Loucy (cell line): ENCODE measurements at regions not wholly inside any gene's neighbourhood (a gene's known extent, or its start where the extent isn't known, plus 50 kb on each side); places are given as distances from the start of the nearest gene placed in this dataset.
"Not testable (repeated sequence)": the region's sequence is repeated elsewhere in the genome, so short reads cannot be mapped to it uniquely, and the experiment has no call there.

Source experiments
- H2AFZ ChIP-seq: fragments of 200-600 bp; sonication (generic); 2 replicates; pipeline ENCODE4 v1.6.0; 2016; ENCODE audit warnings: antibody characterized with exemption, mild to moderate bottlenecking, low read length, moderate library complexity
- H3F3A ChIP-seq: fragments of 200-600 bp; 2 replicates; pipeline ENCODE4 v1.6.0; 2016; ENCODE audit warnings: antibody characterized with exemption, low read depth, mild to moderate bottlenecking
- H3K27me3 ChIP-seq: fragments of 200-600 bp; sonication (generic); 2 replicates; pipeline ENCODE4 v1.6.1; 2014; ENCODE audit warnings: low read length, mild to moderate bottlenecking; ENCODE audit not compliant: insufficient read depth, poor library complexity, severe bottlenecking
- H3K36me3 ChIP-seq: fragments of 200-600 bp; sonication (generic); 2 replicates; pipeline ENCODE4 v1.6.1; 2016; ENCODE audit warnings: low read length; ENCODE audit not compliant: insufficient read depth
- H3K4me1 ChIP-seq: fragments of 200-600 bp; sonication (generic); 2 replicates; pipeline ENCODE4 v1.5.1; 2014; ENCODE audit warnings: low read length, mild to moderate bottlenecking; ENCODE audit not compliant: insufficient read depth, poor library complexity, severe bottlenecking
- H3K4me2 ChIP-seq: fragments of 200-600 bp; sonication (generic); 2 replicates; pipeline ENCODE4 v1.6.0; 2014; ENCODE audit warnings: antibody characterized with exemption, low read length, low read depth, mild to moderate bottlenecking; ENCODE audit not compliant: poor library complexity, severe bottlenecking
- H3K4me3 ChIP-seq: fragments of 200-600 bp; sonication (generic); 2 replicates; pipeline ENCODE4 v1.5.1; 2014; ENCODE audit warnings: low read length, mild to moderate bottlenecking, mixed read lengths; ENCODE audit not compliant: poor library complexity, severe bottlenecking
- H3K79me2 ChIP-seq: fragments of 200-600 bp; sonication (generic); 2 replicates; pipeline ENCODE4 v1.6.1; 2014; ENCODE audit warnings: low read length; ENCODE audit not compliant: insufficient read depth
- H3K9ac ChIP-seq: fragments of 200-600 bp; sonication (generic); 2 replicates; pipeline ENCODE4 v1.6.0; 2014; ENCODE audit warnings: mild to moderate bottlenecking, low read depth, low read length, moderate library complexity; ENCODE audit not compliant: poor library complexity, severe bottlenecking
- H3K9me2 ChIP-seq: fragments of 200-600 bp; sonication (generic); replicated peaks from 2 replicates; pipeline ENCODE4 v1.6.1; 2016; ENCODE audit warnings: low read depth, low read length, mixed read lengths
- H3K9me3 ChIP-seq: fragments of 200-600 bp; sonication (generic); 2 replicates; pipeline ENCODE4 v1.6.1; 2014; ENCODE audit warnings: mild to moderate bottlenecking, antibody characterized with exemption, low read length, low read depth; ENCODE audit not compliant: insufficient read depth
- H4K20me1 ChIP-seq: fragments of 200-600 bp; sonication (generic); 2 replicates; pipeline ENCODE4 v1.6.0; 2014; ENCODE audit warnings: antibody characterized with exemption, low read length, mild to moderate bottlenecking; ENCODE audit not compliant: insufficient read depth, poor library complexity, severe bottlenecking
- EZH2phosphoT487 ChIP-seq: fragments of 200-600 bp; IDR thresholded peaks from 2 replicates; pipeline ENCODE4 v1.6.1; 2018; ENCODE audit warnings: antibody characterized with exemption, mild to moderate bottlenecking, moderate library complexity, borderline replicate concordance
- TF ChIP-seq, protein P1 (sequence below): fragments of 200-600 bp; sonication (generic); conservative IDR thresholded peaks from 2 replicates; pipeline ENCODE4 v1.5.1; 2014; ENCODE audit warnings: mild to moderate bottlenecking, antibody characterized with exemption, low read length

DNA sequence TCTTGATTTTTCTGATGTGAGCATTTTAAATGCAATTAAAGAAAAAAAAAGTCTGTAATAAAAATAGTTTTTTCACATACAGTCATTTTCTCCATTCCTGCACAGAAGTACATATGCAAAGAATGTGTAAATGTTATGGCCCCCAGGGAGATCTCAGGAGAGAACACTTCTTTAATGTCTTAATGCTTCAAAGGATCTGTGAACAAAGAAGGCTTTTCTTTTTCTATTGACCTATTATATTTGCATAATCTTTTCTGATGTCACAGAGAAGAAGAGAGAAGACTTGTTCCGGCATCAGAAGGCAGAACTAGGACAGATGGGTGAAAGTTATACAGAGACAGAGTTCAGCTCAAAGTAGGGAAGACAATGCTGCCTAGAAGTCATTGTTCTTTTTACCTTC lies 413.5 kb upstream of the STXBP6 start:
- no peaks in the 10 kb centered on the region for H3K79me2 ChIP-seq
- H4K20me1 ChIP-seq = no peaks in the 10 kb centered on the region
- H3K4me1 ChIP-seq = no peaks in the 10 kb centered on the region
- H3K27me3 ChIP-seq = no peaks in the 10 kb centered on the region
- H3K9ac ChIP-seq = no peak overlapping the region
- no peak overlapping the region for H3K4me3 ChIP-seq
- TF ChIP-seq, protein P1, sequence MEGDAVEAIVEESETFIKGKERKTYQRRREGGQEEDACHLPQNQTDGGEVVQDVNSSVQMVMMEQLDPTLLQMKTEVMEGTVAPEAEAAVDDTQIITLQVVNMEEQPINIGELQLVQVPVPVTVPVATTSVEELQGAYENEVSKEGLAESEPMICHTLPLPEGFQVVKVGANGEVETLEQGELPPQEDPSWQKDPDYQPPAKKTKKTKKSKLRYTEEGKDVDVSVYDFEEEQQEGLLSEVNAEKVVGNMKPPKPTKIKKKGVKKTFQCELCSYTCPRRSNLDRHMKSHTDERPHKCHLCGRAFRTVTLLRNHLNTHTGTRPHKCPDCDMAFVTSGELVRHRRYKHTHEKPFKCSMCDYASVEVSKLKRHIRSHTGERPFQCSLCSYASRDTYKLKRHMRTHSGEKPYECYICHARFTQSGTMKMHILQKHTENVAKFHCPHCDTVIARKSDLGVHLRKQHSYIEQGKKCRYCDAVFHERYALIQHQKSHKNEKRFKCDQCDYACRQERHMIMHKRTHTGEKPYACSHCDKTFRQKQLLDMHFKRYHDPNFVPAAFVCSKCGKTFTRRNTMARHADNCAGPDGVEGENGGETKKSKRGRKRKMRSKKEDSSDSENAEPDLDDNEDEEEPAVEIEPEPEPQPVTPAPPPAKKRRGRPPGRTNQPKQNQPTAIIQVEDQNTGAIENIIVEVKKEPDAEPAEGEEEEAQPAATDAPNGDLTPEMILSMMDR = no peak
- no peak for TF ChIP-seq EZH2phosphoT487
- H3K9me2 ChIP-seq = no peaks in the 10 kb centered on the region
- H3K36me3 ChIP-seq = no peaks in the 10 kb centered on the region
- H2AFZ ChIP-seq = no peak overlapping the region
- no peaks in the 10 kb centered on the region for H3K9me3 ChIP-seq
- no peak overlapping the region for H3K4me2 ChIP-seq
- H3F3A ChIP-seq = no peaks in the 10 kb centered on the region

DNA sequence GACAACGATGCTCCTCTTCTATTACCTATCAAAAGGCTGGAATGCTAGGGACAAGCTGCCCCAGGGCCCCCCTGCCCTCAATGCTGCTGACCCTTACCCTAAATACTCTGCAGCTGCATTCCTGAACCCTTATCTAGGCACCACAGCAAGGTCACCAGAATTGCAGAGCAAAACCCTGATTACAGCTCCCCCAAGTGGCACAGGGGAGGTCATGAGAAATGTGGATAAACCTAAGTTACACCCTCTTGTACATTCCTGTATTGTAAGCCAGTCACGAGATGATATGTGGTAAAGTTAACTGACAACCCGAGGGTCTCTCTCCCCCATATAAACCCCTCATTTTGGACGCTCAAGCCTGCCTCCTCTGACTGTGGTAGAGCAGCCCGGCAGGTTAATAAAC lies 411.8 kb upstream of the STXBP6 start:
- Histone ChIP-seq H3K4me2 (no peak overlapping the region), H3K9me2 (no peaks in the 10 kb centered on the region), H3K27me3 (no peaks in the 10 kb centered on the region), H2AFZ (no peak overlapping the region), H4K20me1 (no peaks in the 10 kb centered on the region), H3F3A (no peaks in the 10 kb centered on the region), H3K9me3 (no peaks in the 10 kb centered on the region), H3K4me1 (no peaks in the 10 kb centered on the region), H3K36me3 (no peaks in the 10 kb centered on the region), H3K4me3 (no peak overlapping the region), H3K9ac (no peak overlapping the region), H3K79me2 (no peaks in the 10 kb centered on the region)
- no peak for TF ChIP-seq EZH2phosphoT487
- TF ChIP-seq, protein P1 = peak; percentile 35

DNA sequence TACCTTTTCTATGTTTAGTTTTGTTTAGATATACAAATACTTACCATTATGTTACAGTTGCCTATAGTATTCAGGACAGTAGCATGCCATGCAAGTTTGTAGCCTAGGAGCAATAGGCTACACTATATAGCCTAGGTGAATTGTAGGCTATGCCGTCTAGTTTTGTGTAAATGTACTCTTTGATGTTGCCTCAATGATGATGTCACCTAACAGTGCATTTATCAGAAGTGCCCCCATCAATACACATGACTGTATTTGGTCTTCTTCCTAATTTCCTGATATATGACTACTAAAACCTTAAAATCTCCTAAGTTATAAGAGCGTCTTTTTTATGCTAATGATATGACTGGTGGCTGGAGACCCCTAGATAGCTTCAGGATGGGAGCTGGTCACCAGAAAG lies 394.4 kb upstream of the STXBP6 start:
- H3K4me3 ChIP-seq = no peak overlapping the region
- no peaks in the 10 kb centered on the region for H3K27me3 ChIP-seq
- no peaks in the 10 kb centered on the region for H3K36me3 ChIP-seq
- no peaks in the 10 kb centered on the region for H3K9me2 ChIP-seq
- no peaks in the 10 kb centered on the region for H3F3A ChIP-seq
- no peak overlapping the region for H3K9ac ChIP-seq
- no peaks in the 10 kb centered on the region for H4K20me1 ChIP-seq
- H3K9me3 ChIP-seq = no peaks in the 10 kb centered on the region
- no peaks in the 10 kb centered on the region for H3K79me2 ChIP-seq
- TF ChIP-seq EZH2phosphoT487 = no peak
- TF ChIP-seq, protein P1 = no peak
- no peaks in the 10 kb centered on the region for H3K4me1 ChIP-seq
- H3K4me2 ChIP-seq = no peak overlapping the region
- no peak overlapping the region for H2AFZ ChIP-seq

DNA sequence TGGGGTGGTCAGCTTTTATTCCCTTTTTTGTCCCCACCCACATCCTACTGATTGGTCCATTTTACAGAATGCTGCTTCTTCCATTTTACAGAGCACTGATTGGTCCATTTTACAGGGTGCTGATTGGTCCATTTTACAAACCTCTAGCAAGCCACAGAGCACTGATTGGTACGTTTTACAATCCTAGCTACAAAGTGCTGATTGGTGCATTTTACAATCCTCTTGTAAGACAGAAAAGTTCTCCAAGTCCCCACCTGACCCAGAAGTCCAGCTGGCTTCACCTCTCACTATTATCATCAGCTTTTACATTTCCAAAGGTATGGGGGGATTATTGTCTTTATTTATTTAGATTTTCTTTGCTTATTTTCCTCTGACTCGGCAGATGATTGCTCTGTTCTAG lies 390.4 kb upstream of the STXBP6 start:
- not testable (repeated sequence) for H3K36me3 ChIP-seq, H3K9ac ChIP-seq, H4K20me1 ChIP-seq, H3K27me3 ChIP-seq, H3K4me3 ChIP-seq, H2AFZ ChIP-seq, H3K79me2 ChIP-seq, H3F3A ChIP-seq, H3K9me3 ChIP-seq, H3K4me1 ChIP-seq, H3K9me2 ChIP-seq, H3K4me2 ChIP-seq
